HepG2 (cell line): ENCODE measurements at regions not wholly inside any gene's neighbourhood (a gene's known extent, or its start where the extent isn't known, plus 50 kb on each side); places are given as distances from the start of the nearest gene placed in this dataset.

ENCODE experiments used
- ATAC-seq: fragments of 200-7000 bp; cut with Tn5 transposase; 3 replicates; pipeline ENCODE4 v1.9.1; 2020; ENCODE audit warnings: mild to moderate bottlenecking, moderate library complexity
- BruUV-seq: library from RNA; stranded (reverse); fragments of 400-500 nt; replicated peaks from 2 replicates; lab custom pipeline; 2021; lab: Mats Ljungman, UMichigan
- CTCF ChIA-PET: fragments of 300-600 bp; formaldehyde crosslinking; extraction: SDS; loops from one replicate; lab custom pipeline; 2021; ENCODE audit warnings: low total read pairs, inconsistent platforms, low intra/inter-chr PET ratio; lab: Yijun Ruan, JAX
- POLR2A ChIA-PET: fragments of 350-600 bp; sonication (Branson Sonifier 250); formaldehyde crosslinking; loops from one replicate; lab custom pipeline; 2020; ENCODE audit warnings: antibody characterized with exemption, inconsistent platforms; lab: Yijun Ruan, JAX
- DNase-seq: peaks from one replicate; pipeline ENCODE4 v3.0.0-alpha.2; 2015; ENCODE audit warnings: low spot score
- FAIRE-seq: peaks from 3 replicates; lab custom pipeline; 2011; peaks lifted over from hg19 to GRCh38; lab: Jason Lieb, UNC
- H2AFZ ChIP-seq: one replicate; pipeline ENCODE4 v1.6.1; 2011; ENCODE audit warnings: low read length, inconsistent platforms
- H3K27ac ChIP-seq: fragments of 300-600 bp; 3 replicates; pipeline ENCODE4 v1.8.0; 2011; ENCODE audit warnings: mixed run types, mild to moderate bottlenecking, mixed read lengths, low read length, inconsistent platforms; ENCODE audit not compliant: insufficient read depth; ENCODE audit errors: extremely low read length
- H3K27me3 ChIP-seq, 2 experiments: fragments of 200-600 bp in 1 of 2; 2 replicates in 1 of 2; 3 replicates in 1 of 2; pipeline versions ENCODE4 v1.6.0 to v1.8.0; 2011; ENCODE audit warnings: low read length in 2 of 2, mild to moderate bottlenecking in 2 of 2, moderate library complexity in 2 of 2, inconsistent platforms in 1 of 2; ENCODE audit not compliant: insufficient read depth in 2 of 2, control insufficient read depth in 1 of 2
- H3K36me3 ChIP-seq, 2 experiments: fragments of 200-600 bp in 1 of 2; replicated peaks in 1 of 2; 2 replicates in 1 of 2; 3 replicates in 1 of 2; pipeline versions ENCODE4 v1.5.1 to v1.8.0; 2011; ENCODE audit warnings: low read length in 2 of 2, inconsistent platforms in 1 of 2; ENCODE audit not compliant: insufficient read depth in 2 of 2, control insufficient read depth in 1 of 2
- H3K4me1 ChIP-seq: 2 replicates; pipeline ENCODE4 v1.5.1; 2012; ENCODE audit warnings: low read length, inconsistent platforms; ENCODE audit not compliant: insufficient read depth
- H3K4me2 ChIP-seq: 2 replicates; pipeline ENCODE4 v1.6.0; 2011; ENCODE audit warnings: low read depth, low read length, inconsistent platforms
- H3K4me3 ChIP-seq, 3 experiments: fragments of 200-600 bp in 1 of 3; sonication (generic), shearing (Covaris generic) in 1 of 3; replicated peaks in 1 of 3; 2 replicates each; pipeline ENCODE4 v1.5.1; 2011 to 2016; ENCODE audit warnings: low read length in 3 of 3, inconsistent platforms in 2 of 3, low read depth in 2 of 3, mild to moderate bottlenecking in 2 of 3, control low read depth in 1 of 3, mixed read lengths in 1 of 3; ENCODE audit not compliant: insufficient read depth in 1 of 3
- H3K79me2 ChIP-seq: one replicate; pipeline ENCODE4 v1.6.1; 2011; ENCODE audit warnings: low read length, inconsistent platforms; ENCODE audit not compliant: insufficient read depth
- H3K9ac ChIP-seq: 2 replicates; pipeline ENCODE4 v1.6.0; 2011; ENCODE audit warnings: mild to moderate bottlenecking, low read depth, low read length, inconsistent platforms; ENCODE audit not compliant: insufficient read depth
- H3K9me3 ChIP-seq: 2 replicates; pipeline ENCODE4 v1.5.1; 2012; ENCODE audit warnings: mild to moderate bottlenecking, low read length
- H4K20me1 ChIP-seq: 2 replicates; pipeline ENCODE4 v1.6.0; 2011; ENCODE audit warnings: inconsistent platforms, mild to moderate bottlenecking, low read length, moderate library complexity; ENCODE audit not compliant: insufficient read depth
- ATRX ChIP-seq: sonication (generic); formaldehyde crosslinking; IDR thresholded peaks from 2 replicates; pipeline ENCODE4 v1.4.0; 2020; ENCODE audit warnings: missing genetic modification reagents, borderline replicate concordance
- ELF4 ChIP-seq: sonication (generic); formaldehyde crosslinking; IDR thresholded peaks from 2 replicates; pipeline ENCODE4 v1.5.0; 2020; ENCODE audit warnings: missing genetic modification reagents, mild to moderate bottlenecking, moderate library complexity, borderline replicate concordance
- MXD3 ChIP-seq: IDR thresholded peaks from 2 replicates; pipeline ENCODE4 v1.6.1; 2016; ENCODE audit warnings: mild to moderate bottlenecking, missing biosample characterization, missing genetic modification reagents
- REPIN1 ChIP-seq: sonication (generic); formaldehyde crosslinking; IDR thresholded peaks from 2 replicates; pipeline ENCODE4 v1.8.0; 2022; ENCODE audit warnings: missing genetic modification reagents, low read depth, mild to moderate bottlenecking, borderline replicate concordance
- RERE ChIP-seq: IDR thresholded peaks from 2 replicates; pipeline ENCODE4 v1.6.1; 2016; ENCODE audit warnings: low read depth, missing genetic modification reagents, missing compliant biosample characterization
- RFX3 ChIP-seq: IDR thresholded peaks from 2 replicates; pipeline ENCODE4 v1.6.1; 2016; ENCODE audit warnings: missing biosample characterization, missing genetic modification reagents
- TRIM24 ChIP-seq: sonication (generic); formaldehyde crosslinking; IDR thresholded peaks from 2 replicates; pipeline ENCODE4 v1.8.0; 2022; ENCODE audit warnings: mild to moderate bottlenecking, missing genetic modification reagents
- ZBTB40 ChIP-seq, 2 experiments: fragments of 450-650 bp in 1 of 2; sonication (generic) in 1 of 2; formaldehyde crosslinking in 1 of 2; IDR thresholded peaks; 2 replicates each; pipeline versions ENCODE4 v1.6.1 to v1.8.0; 2016 to 2022; ENCODE audit warnings: antibody characterized with exemption in 1 of 2, mild to moderate bottlenecking in 1 of 2, missing genetic modification reagents in 1 of 2
- ZFP62 ChIP-seq: sonication (generic); formaldehyde crosslinking; IDR thresholded peaks from 2 replicates; pipeline ENCODE4 v1.4.0; 2020; ENCODE audit warnings: missing genetic modification reagents
- WGBS: methylation state at CpG from one replicate; pipeline ENCODE4 v1.1.6; 2017; ENCODE audit warnings: low lambda C conversion rate; 5-methylcytosine and 5-hydroxymethylcytosine counted together
- in situ Hi-C: cut with HindIII; loops from 2 replicates; pipeline ENCODE4 v1.10.0; 2017; ENCODE audit warnings: low pct_unique_long_range_greater_than_20kb; ENCODE audit not compliant: extremely low pct_ligation_motif_present
- intact Hi-C: fragments of 100-400 bp; cut with micrococcal nuclease; formaldehyde crosslinking; loops from one replicate; pipeline ENCODE4 v1.10.0; 2022; ENCODE audit not compliant: unreplicated experiment

GRCh38 chr15:70170096-70170699 lies 72.5 kb upstream of the TLE3 start:
- FAIRE-seq (no peak), DNase-seq (no peak), ATAC-seq (no peak)
- Histone ChIP-seq H3K9me3 (no peaks in the 10 kb centered on the region), H3K27me3 (peaks cover 13 to 58% of the 10 kb centered on the region in 2 experiments; a peak in 3 of 5 replicates), H3K79me2 (no peaks in the 10 kb centered on the region), H3K4me2 (no peak overlapping the region), H3K27ac (no peak overlapping the region), H4K20me1 (no peaks in the 10 kb centered on the region), H2AFZ (no peak overlapping the region), H3K36me3 (no peaks in the 10 kb centered on the region), H3K4me3 (no peak overlapping the region), H3K9ac (no peak overlapping the region), H3K4me1 (peaks cover 26% of the 10 kb centered on the region)
- 27% methylated on average over 5 of the region's 10 CpGs for WGBS
- CTCF ChIA-PET: no interaction called here
- POLR2A ChIA-PET: no interaction called here
- intact Hi-C loops (no loop called here), in situ Hi-C loops (no loop called here)
- BruUV-seq: no TSS peak
- TF ChIP-seq ELF4 (CRISPR knock-in tag) (no peak), MXD3 (no peak), ATRX (no peak), RERE (CRISPR knock-in tag) (no peak), TRIM24 (CRISPR knock-in tag) (no peak), ZBTB40 (IDR thresholded peaks at IDR 0.05) (no peak), ZBTB40 (CRISPR knock-in tag; IDR thresholded peaks at IDR 0.05) (no peak), RFX3 (CRISPR knock-in tag) (no peak), ZFP62 (CRISPR knock-in tag) (no peak), REPIN1 (CRISPR knock-in tag) (no peak)
